Gastrocnemius medialis (tissue), 4 donors: ENCODE measurements at regions not wholly inside any gene's neighbourhood (a gene's known extent, or its start where the extent isn't known, plus 50 kb on each side); places are given as distances from the start of the nearest gene placed in this dataset.

Experiments
- ATAC-seq, 2 donors: fragments of 150-250 bp; one replicate each; pipeline ENCODE4 v1.9.1; 2016
- DNase-seq, 2 donors: peaks; one replicate each; pipeline ENCODE4 v3.0.0-alpha.2; 2019
- H3K27ac ChIP-seq, 4 donors: fragments of 200-600 bp; sonication (generic); 1 replicate in 1 of 4; 2 replicates in 3 of 4; pipeline ENCODE4 v1.5.1; 2016 to 2018; ENCODE audit warnings: mild to moderate bottlenecking in 2 of 4, moderate library complexity in 1 of 4
- H3K27me3 ChIP-seq, 3 donors: fragments of 200-600 bp; sonication (generic) in 2 of 3; 1 replicate in 1 of 3; 2 replicates in 2 of 3; pipeline versions ENCODE4 v1.5.1 to v1.6.0; 2016 to 2019; ENCODE audit warnings: mild to moderate bottlenecking in 1 of 3, moderate library complexity in 1 of 3
- H3K36me3 ChIP-seq, 2 donors: fragments of 200-600 bp; sonication (generic) in 1 of 2; one replicate each; pipeline ENCODE4 v1.5.1; 2017 to 2018
- H3K4me1 ChIP-seq, 2 donors: fragments of 200-600 bp; sonication (generic) in 1 of 2; one replicate each; pipeline ENCODE4 v1.5.1; 2016 to 2017; ENCODE audit warnings: mild to moderate bottlenecking in 2 of 2
- H3K4me3 ChIP-seq, 4 donors: fragments of 200-600 bp; sonication (generic) in 3 of 4; 1 replicate in 1 of 4; 2 replicates in 3 of 4; pipeline ENCODE4 v1.5.1; 2016 to 2019; ENCODE audit warnings: mild to moderate bottlenecking in 2 of 4
- H3K9me3 ChIP-seq, 3 donors: fragments of 200-600 bp; sonication (generic) in 2 of 3; 1 replicate in 1 of 3; 2 replicates in 2 of 3; pipeline ENCODE4 v1.5.1; 2016 to 2019
- CTCF ChIP-seq, 5 experiments: fragments of 450-650 bp in 3 of 5; fragments of 200-600 bp in 2 of 5; sonication (generic) in 2 of 5; IDR thresholded peaks in 4 of 5; conservative IDR thresholded peaks in 1 of 5; 1 replicate in 4 of 5; 2 replicates in 1 of 5; pipeline ENCODE4 v1.5.1; 2016 to 2019; ENCODE audit warnings: antibody characterized with exemption in 5 of 5, mild to moderate bottlenecking in 3 of 5, moderate library complexity in 3 of 5
- POLR2A ChIP-seq, 2 donors: fragments of 450-650 bp; IDR thresholded peaks; one replicate each; pipeline ENCODE4 v1.6.1; 2017; ENCODE audit warnings: antibody characterized with exemption in 2 of 2, mild to moderate bottlenecking in 2 of 2, moderate library complexity in 2 of 2
- in situ Hi-C, 4 donors: fragments of 200-750 bp; cut with MboI; loops; one replicate each; pipeline versions ENCODE4 v1.15.0 to v1.8.0; 2017; ENCODE audit warnings: low sequenced_read_pairs in 4 of 4
- intact Hi-C: fragments of 100-400 bp; cut with DNase I; formaldehyde crosslinking; loops from one replicate; pipeline ENCODE4 v1.15.1; 2023; ENCODE audit warnings: low total_unique reads

- DNase-seq (no peak), ATAC-seq (no peak)
- intact Hi-C loops: no loop called here
- no peak overlapping the region for H3K27ac ChIP-seq
- no peaks in the 10 kb centered on the region for H3K9me3 ChIP-seq
- H3K36me3 ChIP-seq: no peaks in the 10 kb centered on the region
- H3K27me3 ChIP-seq: no peaks in the 10 kb centered on the region
- in situ Hi-C loops: no loop called here
- TF ChIP-seq POLR2A (IDR thresholded peaks at IDR 0.05): no peak
- TF ChIP-seq CTCF (IDR thresholded peaks at IDR 0.05 in 4 of 5, conservative IDR thresholded peaks at IDR 0.05 in 1 of 5): no peak
- no peaks in the 10 kb centered on the region for H3K4me1 ChIP-seq
- no peak overlapping the region for H3K4me3 ChIP-seq
Observed at GRCh38 chr20:60481743-60482133, 523.5 kb downstream of the CDH26 start.

GRCh38 chr20:60482221-60483008, 524.2 kb downstream of the CDH26 start:
- Histone ChIP-seq H3K27ac (no peak overlapping the region), H3K4me3 (no peak overlapping the region), H3K4me1 (no peaks in the 10 kb centered on the region), H3K36me3 (no peaks in the 10 kb centered on the region), H3K9me3 (no peaks in the 10 kb centered on the region), H3K27me3 (no peaks in the 10 kb centered on the region)
- ATAC-seq (peak in 1 of 2 donors; percentile 30), DNase-seq (no peak)
- in situ Hi-C loops: no loop called here
- TF ChIP-seq POLR2A (IDR thresholded peaks at IDR 0.05): no peak
- no peak for TF ChIP-seq CTCF (IDR thresholded peaks at IDR 0.05 in 4 of 5, conservative IDR thresholded peaks at IDR 0.05 in 1 of 5)
- intact Hi-C loops: no loop called here

- intact Hi-C loops (no loop called here), in situ Hi-C loops (no loop called here)
- no peak for TF ChIP-seq POLR2A (IDR thresholded peaks at IDR 0.05)
- no peak for TF ChIP-seq CTCF (IDR thresholded peaks at IDR 0.05 in 4 of 5, conservative IDR thresholded peaks at IDR 0.05 in 1 of 5)
- Histone ChIP-seq H3K27ac (no peak overlapping the region), H3K27me3 (no peaks in the 10 kb centered on the region), H3K9me3 (no peaks in the 10 kb centered on the region), H3K4me3 (no peak overlapping the region), H3K4me1 (no peaks in the 10 kb centered on the region), H3K36me3 (no peaks in the 10 kb centered on the region)
- no peak for DNase-seq
- no peak for ATAC-seq
Observed at GRCh38 chr20:60483371-60483770, 525.1 kb downstream of the CDH26 start.

GRCh38 chr20:60484316-60484715, 526.1 kb downstream of the CDH26 start:
- ATAC-seq: no peak

More at GRCh38 chr20:60484316-60484715, 526.1 kb downstream of the CDH26 start:
- Histone ChIP-seq H3K4me1 (no peaks in the 10 kb centered on the region), H3K27ac (no peak overlapping the region), H3K36me3 (no peaks in the 10 kb centered on the region), H3K4me3 (no peak overlapping the region), H3K27me3 (no peaks in the 10 kb centered on the region), H3K9me3 (no peaks in the 10 kb centered on the region)
- intact Hi-C loops: no loop called here
- in situ Hi-C loops: no loop called here
- no peak for TF ChIP-seq CTCF (IDR thresholded peaks at IDR 0.05 in 4 of 5, conservative IDR thresholded peaks at IDR 0.05 in 1 of 5)
- no peak for TF ChIP-seq POLR2A (IDR thresholded peaks at IDR 0.05)
- no peak for DNase-seq
